ENCODE measurements at regions not wholly inside any gene's neighbourhood (a gene's known extent, or its start where the extent isn't known, plus 50 kb on each side); places are given as distances from the start of the nearest gene placed in this dataset.

DNA sequence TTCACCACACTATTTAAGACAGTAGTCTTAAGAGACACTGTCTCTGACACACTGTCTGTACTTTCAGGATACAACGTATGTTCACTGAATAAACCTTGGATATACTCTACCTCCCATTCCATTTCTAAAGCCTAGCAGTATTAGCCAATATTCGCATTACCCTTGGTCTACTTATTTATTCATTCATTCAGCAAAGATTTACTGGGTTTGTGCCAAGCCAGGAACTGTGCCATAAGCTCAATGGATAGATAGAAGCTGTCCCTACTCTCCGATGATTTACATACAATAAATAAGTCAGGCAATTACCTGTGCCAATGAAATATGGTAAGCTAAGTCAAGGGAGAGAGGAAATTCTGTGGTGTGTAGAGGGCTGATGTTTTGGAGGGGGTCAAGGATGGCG is 195.2 kb upstream of the RAB4A start:
- 83 to 87% methylated on average over 4 of the region's 4 CpGs for WGBS, 2 donors
- no peak for DNase-seq
- no peak overlapping the region for H3K4me3 ChIP-seq
- no peaks in the 10 kb centered on the region for H3K36me3 ChIP-seq
- peaks cover 0 to 3% (median under 1%) of the 10 kb centered on the region in 4 donors for H3K4me1 ChIP-seq
- TF ChIP-seq POLR2AphosphoS5 (IDR thresholded peaks at IDR 0.05): no peak
- no peak for TF ChIP-seq POLR2A (IDR thresholded peaks at IDR 0.05)
- TF ChIP-seq EP300 (IDR thresholded peaks at IDR 0.05): no peak
- H3K27ac ChIP-seq: no peak overlapping the region
- no peak for ATAC-seq (ENCODE audit: low FRiP score in 2 of 2)
- no peaks in the 10 kb centered on the region for H3K27me3 ChIP-seq
- H3K9me3 ChIP-seq: no peaks in the 10 kb centered on the region

DNA sequence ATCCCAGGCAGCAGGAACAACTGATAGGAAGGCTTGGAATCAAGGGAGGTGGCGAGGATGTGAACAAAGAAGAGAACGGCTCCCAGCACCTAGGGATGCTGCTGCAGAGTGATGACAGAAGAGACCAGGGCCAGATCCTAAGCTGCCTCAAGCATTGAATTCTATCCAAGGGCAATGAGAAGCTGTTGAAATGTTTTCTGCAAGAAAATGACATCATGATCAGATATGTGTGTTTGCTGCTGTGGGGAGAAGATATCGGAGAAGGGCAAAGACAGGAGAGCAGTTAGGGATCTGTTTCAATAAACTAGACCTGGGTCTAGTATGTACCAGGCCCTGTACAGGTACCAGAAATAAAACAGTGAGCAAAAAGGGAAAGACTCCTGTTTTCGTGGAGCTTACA is 194.7 kb upstream of the RAB4A start:
- WGBS, 2 donors: 72 to 92% methylated on average over 4 of the region's 4 CpGs
- DNase-seq: no peak

DNA sequence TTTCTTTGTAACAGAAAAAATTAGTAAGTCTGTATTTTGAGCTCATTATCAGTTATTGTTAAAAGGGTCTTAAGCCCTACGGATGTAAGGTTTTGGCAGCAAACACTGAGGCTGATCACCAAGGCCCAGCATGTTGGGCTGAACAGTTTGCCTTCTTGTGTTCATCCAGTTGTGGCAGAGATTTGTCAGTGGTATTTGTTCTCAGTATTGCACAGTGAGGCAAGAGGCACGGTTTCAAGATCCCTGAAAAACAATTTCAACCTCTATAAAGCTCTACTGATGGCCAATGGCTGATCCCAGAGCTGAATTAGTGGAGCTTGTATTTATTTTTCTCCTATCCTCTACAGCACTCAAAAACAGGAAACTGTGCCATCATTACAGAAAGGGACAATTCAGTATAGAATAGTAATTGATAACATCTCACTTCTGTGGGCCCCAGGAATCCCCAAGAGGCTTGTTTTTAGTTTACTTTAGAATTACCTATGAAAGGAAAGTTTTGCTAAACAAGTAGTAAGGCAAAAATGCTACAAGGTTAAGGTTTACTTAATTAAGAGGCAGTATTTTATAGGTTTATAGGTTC is 191.8 kb upstream of the RAB4A start:
- ATAC-seq (ENCODE audit: low FRiP score in 2 of 2) (no peak), DNase-seq (no peak)
- peaks cover 0 to 19% (median 6%) of the 10 kb centered on the region in 4 donors for H3K9me3 ChIP-seq
- no peak overlapping the region for H3K27ac ChIP-seq
- no peak for TF ChIP-seq EP300 (IDR thresholded peaks at IDR 0.05)
- TF ChIP-seq, protein P1, sequence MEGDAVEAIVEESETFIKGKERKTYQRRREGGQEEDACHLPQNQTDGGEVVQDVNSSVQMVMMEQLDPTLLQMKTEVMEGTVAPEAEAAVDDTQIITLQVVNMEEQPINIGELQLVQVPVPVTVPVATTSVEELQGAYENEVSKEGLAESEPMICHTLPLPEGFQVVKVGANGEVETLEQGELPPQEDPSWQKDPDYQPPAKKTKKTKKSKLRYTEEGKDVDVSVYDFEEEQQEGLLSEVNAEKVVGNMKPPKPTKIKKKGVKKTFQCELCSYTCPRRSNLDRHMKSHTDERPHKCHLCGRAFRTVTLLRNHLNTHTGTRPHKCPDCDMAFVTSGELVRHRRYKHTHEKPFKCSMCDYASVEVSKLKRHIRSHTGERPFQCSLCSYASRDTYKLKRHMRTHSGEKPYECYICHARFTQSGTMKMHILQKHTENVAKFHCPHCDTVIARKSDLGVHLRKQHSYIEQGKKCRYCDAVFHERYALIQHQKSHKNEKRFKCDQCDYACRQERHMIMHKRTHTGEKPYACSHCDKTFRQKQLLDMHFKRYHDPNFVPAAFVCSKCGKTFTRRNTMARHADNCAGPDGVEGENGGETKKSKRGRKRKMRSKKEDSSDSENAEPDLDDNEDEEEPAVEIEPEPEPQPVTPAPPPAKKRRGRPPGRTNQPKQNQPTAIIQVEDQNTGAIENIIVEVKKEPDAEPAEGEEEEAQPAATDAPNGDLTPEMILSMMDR (IDR thresholded peaks at IDR 0.05): no peak
- TF ChIP-seq POLR2A (IDR thresholded peaks at IDR 0.05): no peak
- no peak for TF ChIP-seq POLR2AphosphoS5 (IDR thresholded peaks at IDR 0.05)
- H3K4me3 ChIP-seq: no peak overlapping the region
- 67 to 68% methylated on average over 2 of the region's 2 CpGs for WGBS, 2 donors
- no peaks in the 10 kb centered on the region for H3K4me1 ChIP-seq
- no peaks in the 10 kb centered on the region for H3K27me3 ChIP-seq
- no peaks in the 10 kb centered on the region for H3K36me3 ChIP-seq

More for the DNA sequence above, 194.7 kb upstream of the RAB4A start:
- Histone ChIP-seq H3K36me3 (no peaks in the 10 kb centered on the region), H3K4me1 (no peaks in the 10 kb centered on the region), H3K4me3 (no peak overlapping the region), H3K27me3 (no peaks in the 10 kb centered on the region), H3K27ac (no peak overlapping the region), H3K9me3 (no peaks in the 10 kb centered on the region)
- TF ChIP-seq POLR2AphosphoS5 (IDR thresholded peaks at IDR 0.05): no peak
- TF ChIP-seq, protein P1 (IDR thresholded peaks at IDR 0.05): no peak
- TF ChIP-seq EP300 (IDR thresholded peaks at IDR 0.05): no peak
- ATAC-seq (ENCODE audit: low FRiP score in 2 of 2): no peak

DNA sequence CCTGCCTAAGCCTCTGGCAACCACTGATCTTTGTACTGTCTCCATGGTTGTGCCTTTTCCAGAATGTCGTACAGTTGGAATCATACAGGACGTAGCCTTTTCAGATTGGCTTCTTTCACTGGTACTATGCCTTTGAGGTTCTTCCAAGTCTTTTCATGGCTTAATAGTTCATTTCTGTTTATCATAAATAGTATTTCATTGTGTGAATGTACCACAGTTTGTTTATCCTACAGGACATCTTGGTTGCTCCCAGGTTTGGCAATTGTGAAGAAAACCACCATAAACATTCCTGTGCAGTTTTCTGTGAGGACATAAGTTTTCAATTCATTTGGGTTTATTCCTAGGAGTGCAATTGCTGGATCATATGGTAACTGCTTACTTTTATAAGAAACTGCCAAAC is 190.6 kb upstream of the RAB4A start:
- 93 to 95% methylated on average over 2 of the region's 2 CpGs for WGBS, 2 donors
- TF ChIP-seq EP300 (IDR thresholded peaks at IDR 0.05): no peak
- TF ChIP-seq, protein P1 (IDR thresholded peaks at IDR 0.05): no peak
- TF ChIP-seq POLR2AphosphoS5 (IDR thresholded peaks at IDR 0.05): no peak
- TF ChIP-seq POLR2A (IDR thresholded peaks at IDR 0.05): no peak
- DNase-seq: no peak
- ATAC-seq (ENCODE audit: low FRiP score in 2 of 2): no peak
- Histone ChIP-seq H3K27me3 (no peaks in the 10 kb centered on the region), H3K9me3 (peaks cover 0 to 19% (median 6%) of the 10 kb centered on the region in 4 donors), H3K27ac (no peak overlapping the region), H3K4me1 (no peaks in the 10 kb centered on the region), H3K36me3 (no peaks in the 10 kb centered on the region), H3K4me3 (no peak overlapping the region)

DNA sequence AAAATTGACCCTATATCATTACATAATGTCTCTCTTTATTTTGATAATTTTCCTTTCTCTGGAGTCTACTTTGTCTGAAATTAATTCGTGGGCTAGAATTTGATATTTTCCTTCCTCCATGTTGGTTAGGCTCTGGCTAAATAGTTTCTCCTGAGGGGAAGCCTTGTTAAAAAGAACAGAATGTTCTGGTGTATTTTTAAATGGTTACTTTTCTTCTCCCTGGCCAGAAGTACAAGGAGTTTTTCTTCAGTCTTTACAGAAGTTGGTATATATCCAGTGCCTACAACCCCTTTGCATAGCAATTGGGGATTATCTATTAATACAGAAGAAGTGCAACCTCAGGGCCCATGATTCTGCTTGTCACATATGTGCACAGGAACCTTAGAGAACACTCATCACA is 185.6 kb upstream of the RAB4A start:
- TF ChIP-seq POLR2AphosphoS5 (IDR thresholded peaks at IDR 0.05): no peak
- no peak for TF ChIP-seq EP300 (IDR thresholded peaks at IDR 0.05)
- no peak for TF ChIP-seq POLR2A (IDR thresholded peaks at IDR 0.05)
- TF ChIP-seq, protein P1 (IDR thresholded peaks at IDR 0.05): no peak
- Histone ChIP-seq H3K4me3 (no peak overlapping the region), H3K9me3 (peaks cover 0 to 19% (median 6%) of the 10 kb centered on the region in 4 donors), H3K4me1 (no peaks in the 10 kb centered on the region), H3K36me3 (no peaks in the 10 kb centered on the region), H3K27ac (no peak overlapping the region), H3K27me3 (no peaks in the 10 kb centered on the region)
- ATAC-seq (ENCODE audit: low FRiP score in 2 of 2): no peak
- no peak for DNase-seq
- WGBS, 2 donors: 64 to 83% methylated on average over 1 of the region's 1 CpG

Data from upper lobe of left lung (tissue), 6 donors.